HL-60 (cell line): ENCODE measurements at regions not wholly inside any gene's neighbourhood (a gene's known extent, or its start where the extent isn't known, plus 50 kb on each side); places are given as distances from the start of the nearest gene placed in this dataset.

Source experiments
- GABPA ChIP-seq: IDR thresholded peaks from 2 replicates; pipeline ENCODE4 v1.6.1; 2012; ENCODE audit warnings: low read depth
- POLR2AphosphoS5 ChIP-seq: IDR thresholded peaks from 2 replicates; pipeline ENCODE4 v1.6.1; 2012; ENCODE audit warnings: low read depth
- SPI1 ChIP-seq: IDR thresholded peaks from 2 replicates; pipeline ENCODE4 v1.6.1; 2012; ENCODE audit warnings: low read depth, mild to moderate bottlenecking, borderline replicate concordance
- TF ChIP-seq, protein P1 (sequence below): IDR thresholded peaks from one replicate; pipeline ENCODE4 v1.5.1; 2011; ENCODE audit warnings: low read length, control low read depth, inconsistent platforms; ENCODE audit not compliant: insufficient read depth

DNA sequence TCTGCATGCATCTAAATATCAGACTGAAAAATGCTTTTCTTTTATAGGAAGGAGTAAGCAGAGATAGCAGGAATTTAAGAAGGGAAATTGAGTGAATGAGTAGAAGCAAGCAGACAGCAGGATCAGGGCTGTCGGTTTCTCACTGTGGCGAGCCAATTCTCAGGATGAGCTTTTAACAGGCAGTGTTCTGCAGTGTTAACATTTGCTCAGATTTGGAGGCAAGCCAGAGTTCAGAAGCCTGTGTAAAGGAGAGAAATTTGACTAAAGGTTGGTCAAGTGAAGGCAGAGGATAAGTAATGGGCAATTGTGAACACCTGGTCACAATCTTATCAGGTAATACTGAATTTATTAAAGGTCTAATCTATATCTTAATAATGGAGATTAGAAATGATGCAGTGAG lies 133.3 kb upstream of the MAGEB16 start:
- TF ChIP-seq, protein P1, sequence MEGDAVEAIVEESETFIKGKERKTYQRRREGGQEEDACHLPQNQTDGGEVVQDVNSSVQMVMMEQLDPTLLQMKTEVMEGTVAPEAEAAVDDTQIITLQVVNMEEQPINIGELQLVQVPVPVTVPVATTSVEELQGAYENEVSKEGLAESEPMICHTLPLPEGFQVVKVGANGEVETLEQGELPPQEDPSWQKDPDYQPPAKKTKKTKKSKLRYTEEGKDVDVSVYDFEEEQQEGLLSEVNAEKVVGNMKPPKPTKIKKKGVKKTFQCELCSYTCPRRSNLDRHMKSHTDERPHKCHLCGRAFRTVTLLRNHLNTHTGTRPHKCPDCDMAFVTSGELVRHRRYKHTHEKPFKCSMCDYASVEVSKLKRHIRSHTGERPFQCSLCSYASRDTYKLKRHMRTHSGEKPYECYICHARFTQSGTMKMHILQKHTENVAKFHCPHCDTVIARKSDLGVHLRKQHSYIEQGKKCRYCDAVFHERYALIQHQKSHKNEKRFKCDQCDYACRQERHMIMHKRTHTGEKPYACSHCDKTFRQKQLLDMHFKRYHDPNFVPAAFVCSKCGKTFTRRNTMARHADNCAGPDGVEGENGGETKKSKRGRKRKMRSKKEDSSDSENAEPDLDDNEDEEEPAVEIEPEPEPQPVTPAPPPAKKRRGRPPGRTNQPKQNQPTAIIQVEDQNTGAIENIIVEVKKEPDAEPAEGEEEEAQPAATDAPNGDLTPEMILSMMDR, result no peak
- TF ChIP-seq GABPA, result no peak
- no peak for TF ChIP-seq SPI1
- no peak for TF ChIP-seq POLR2AphosphoS5
